HCT116 (cell line): ENCODE measurements at regions not wholly inside any gene's neighbourhood (a gene's known extent, or its start where the extent isn't known, plus 50 kb on each side); places are given as distances from the start of the nearest gene placed in this dataset.

Experiments used
- ATAC-seq: fragments of 200-7000 bp; cut with Tn5 transposase; 2 replicates; pipeline ENCODE4 v1.9.1; 2020; ENCODE audit warnings: mild to moderate bottlenecking, moderate library complexity
- BruUV-seq: library from RNA; stranded (reverse); fragments of 400-500 nt; replicated peaks from 2 replicates; lab custom pipeline; 2021; lab: Mats Ljungman, UMichigan
- CTCF ChIA-PET: fragments of 300-600 bp; sonication (Branson Sonifier 250); formaldehyde crosslinking; loops from one replicate; lab custom pipeline; 2021; ENCODE audit warnings: antibody characterized with exemption; lab: Charles Lee
- POLR2A ChIA-PET: fragments of 300-600, 350-600 bp; sonication (Branson Sonifier 250); formaldehyde crosslinking; loops from one replicate; lab custom pipeline; 2021; ENCODE audit warnings: antibody characterized with exemption; lab: Charles Lee
- RAD21 ChIA-PET, 2 experiments: fragments of 300-600 bp; sonication (Branson Sonifier 250); formaldehyde crosslinking; loops; one replicate each; lab custom pipeline; 2023; ENCODE audit warnings: low total read pairs in 2 of 2; ENCODE audit not compliant: uncharacterized antibody in 2 of 2, unreplicated experiment in 2 of 2, low non-redundant PET in 1 of 2; lab: Charles Lee
- DNase-seq: peaks from one replicate; pipeline ENCODE4 v3.0.0-alpha.2; 2010; ENCODE audit warnings: low read depth, low spot score
- H2AFZ ChIP-seq: fragments of 200-600 bp; shearing (Covaris generic), sonication (generic); 2 replicates; pipeline ENCODE4 v1.6.1; 2017; ENCODE audit warnings: low read depth, mixed run types, mixed read lengths, antibody characterized with exemption, low read length; ENCODE audit not compliant: poor library complexity, severe bottlenecking
- H3K27ac ChIP-seq: 2 replicates; pipeline ENCODE4 v1.5.1; 2012; ENCODE audit warnings: low read depth, low read length
- H3K27me3 ChIP-seq: fragments of 200-600 bp; sonication (generic); 2 replicates; pipeline ENCODE4 v1.6.1; 2016; ENCODE audit warnings: mixed run types, low read length, mixed read lengths; ENCODE audit not compliant: insufficient read depth
- H3K36me3 ChIP-seq, 2 experiments: fragments of 200-500 bp in 1 of 2; fragments of 200-600 bp in 1 of 2; sonication (Bioruptor generic) in 1 of 2; sonication (generic) in 1 of 2; 2 replicates each; pipeline versions ENCODE4 v1.5.1 to v1.6.1; 2014 to 2016; ENCODE audit warnings: low read length in 2 of 2, inconsistent platforms in 1 of 2, mixed read lengths in 1 of 2, mixed run types in 1 of 2; ENCODE audit not compliant: insufficient read depth in 2 of 2, control insufficient read depth in 1 of 2
- H3K4me1 ChIP-seq, 2 experiments: fragments of 200-600 bp in 1 of 2; sonication (generic) in 1 of 2; 2 replicates each; pipeline versions ENCODE4 v1.5.1 to v1.6.1; 2012 to 2017; ENCODE audit warnings: low read length in 2 of 2, inconsistent platforms in 1 of 2, mild to moderate bottlenecking in 1 of 2, mixed read lengths in 1 of 2, mixed run types in 1 of 2, moderate library complexity in 1 of 2; ENCODE audit not compliant: insufficient read depth in 2 of 2, control insufficient read depth in 1 of 2
- H3K4me2 ChIP-seq: fragments of 200-600 bp; sonication (generic); 2 replicates; pipeline ENCODE4 v1.6.1; 2017; ENCODE audit warnings: mixed run types, low read length, mixed read lengths
- H3K4me3 ChIP-seq, 2 experiments: fragments of 200-600 bp in 1 of 2; sonication (generic) in 1 of 2; replicated peaks in 1 of 2; 2 replicates each; pipeline ENCODE4 v1.5.1; 2011 to 2016; ENCODE audit warnings: low read length in 2 of 2, control low read depth in 1 of 2, low read depth in 1 of 2, mild to moderate bottlenecking in 1 of 2, mixed read lengths in 1 of 2, mixed run types in 1 of 2
- H3K79me2 ChIP-seq: fragments of 200-600 bp; sonication (generic); 2 replicates; pipeline ENCODE4 v1.6.1; 2017; ENCODE audit warnings: mild to moderate bottlenecking, mixed run types, low read length, moderate library complexity, mixed read lengths; ENCODE audit not compliant: insufficient read depth
- H3K9ac ChIP-seq: fragments of 200-600 bp; sonication (generic); 2 replicates; pipeline ENCODE4 v1.6.1; 2016; ENCODE audit warnings: low read length, mixed read lengths
- H3K9me2 ChIP-seq: fragments of 200-600 bp; sonication (generic), shearing (Covaris generic); 2 replicates; pipeline ENCODE4 v1.6.1; 2017; ENCODE audit warnings: mixed run types, mild to moderate bottlenecking, moderate library complexity; ENCODE audit not compliant: insufficient read depth
- H3K9me3 ChIP-seq, 2 experiments: fragments of 200-500 bp in 1 of 2; fragments of 200-600 bp in 1 of 2; sonication (Bioruptor generic) in 1 of 2; sonication (generic) in 1 of 2; 2 replicates each; pipeline ENCODE4 v1.6.1; 2014 to 2017; ENCODE audit warnings: low read length in 2 of 2, mixed read lengths in 2 of 2, inconsistent platforms in 1 of 2, low read depth in 1 of 2, mild to moderate bottlenecking in 1 of 2, mixed run types in 1 of 2, moderate library complexity in 1 of 2; ENCODE audit not compliant: control insufficient read depth in 1 of 2, insufficient read depth in 1 of 2
- H4K20me1 ChIP-seq: fragments of 200-600 bp; sonication (generic), shearing (Covaris generic); 2 replicates; pipeline ENCODE4 v1.6.1; 2017; ENCODE audit warnings: mixed run types, mild to moderate bottlenecking, moderate library complexity; ENCODE audit not compliant: insufficient read depth
- ATF3 ChIP-seq: IDR thresholded peaks from 2 replicates; pipeline ENCODE4 v1.6.1; 2012
- CEBPB ChIP-seq: IDR thresholded peaks from 2 replicates; pipeline ENCODE4 v1.6.1; 2012; ENCODE audit warnings: low read depth
- EGR1 ChIP-seq: IDR thresholded peaks from 2 replicates; pipeline ENCODE4 v1.6.1; 2012; ENCODE audit warnings: low read depth
- EZH2phosphoT487 ChIP-seq: fragments of 200-600 bp; IDR thresholded peaks from 2 replicates; pipeline ENCODE4 v1.6.1; 2018; ENCODE audit warnings: antibody characterized with exemption, borderline replicate concordance
- JUND ChIP-seq: IDR thresholded peaks from 2 replicates; pipeline ENCODE4 v1.6.1; 2012
- POLR2A ChIP-seq: IDR thresholded peaks from 2 replicates; pipeline ENCODE4 v1.7.0; 2011; ENCODE audit warnings: borderline replicate concordance; ENCODE audit not compliant: insufficient read depth, insufficient read length; ENCODE audit errors: extremely low read depth
- REST ChIP-seq: IDR thresholded peaks from 2 replicates; pipeline ENCODE4 v1.6.1; 2012; ENCODE audit warnings: low read depth
- SIN3A ChIP-seq: IDR thresholded peaks from 2 replicates; pipeline ENCODE4 v1.6.1; 2012; ENCODE audit warnings: low read depth
- TCF7L2 ChIP-seq: IDR thresholded peaks from 2 replicates; pipeline ENCODE4 v1.7.0; 2011; ENCODE audit warnings: borderline replicate concordance, inconsistent platforms; ENCODE audit not compliant: insufficient read depth, insufficient read length; ENCODE audit errors: extremely low read depth
- ZBTB33 ChIP-seq: IDR thresholded peaks from 2 replicates; pipeline ENCODE4 v1.6.1; 2011; ENCODE audit warnings: mild to moderate bottlenecking, low read length, moderate library complexity; ENCODE audit not compliant: insufficient replicate concordance; ENCODE audit errors: extremely low read depth
- ZNF274 ChIP-seq: fragments of 200-500 bp; sonication (Bioruptor generic); IDR thresholded peaks from 2 replicates; pipeline ENCODE4 v1.6.1; 2014; ENCODE audit warnings: mild to moderate bottlenecking, low read depth, low read length, inconsistent platforms
- intact Hi-C: fragments of 100-400 bp; cut with micrococcal nuclease; formaldehyde crosslinking; loops from 2 replicates; pipeline ENCODE4 v1.10.0; 2022

GRCh38 chr14:105849933-105850626, 323.7 kb downstream of the TMEM121 start:
- Histone ChIP-seq H2AFZ (no peak overlapping the region), H3K79me2 (no peaks in the 10 kb centered on the region), H3K4me2 (no peak overlapping the region), H3K36me3 (no peaks in the 10 kb centered on the region), H4K20me1 (no peaks in the 10 kb centered on the region), H3K9ac (no peak overlapping the region), H3K27me3 (no peaks in the 10 kb centered on the region), H3K9me2 (no peaks in the 10 kb centered on the region), H3K4me1 (no peaks in the 10 kb centered on the region), H3K9me3 (no peaks in the 10 kb centered on the region), H3K4me3 (no peak overlapping the region), H3K27ac (no peak overlapping the region)
- RAD21 ChIA-PET, result no interaction called here
- CTCF ChIA-PET, result no interaction called here
- intact Hi-C loops, result no loop called here
- POLR2A ChIA-PET, result no interaction called here
- DNase-seq (no peak), ATAC-seq (no peak)
- BruUV-seq, result no TSS peak
- TF ChIP-seq EGR1 (no peak), SIN3A (no peak), CEBPB (no peak), ZNF274 (no peak), REST (no peak), TCF7L2 (no peak), POLR2A (no peak), ATF3 (no peak), EZH2phosphoT487 (no peak), JUND (no peak), ZBTB33 (no peak)
